Testis (tissue), 2 donors: ENCODE measurements at regions not wholly inside any gene's neighbourhood (a gene's known extent, or its start where the extent isn't known, plus 50 kb on each side); places are given as distances from the start of the nearest gene placed in this dataset.

ENCODE experiments used
- POLR2A ChIP-seq: fragments of 450-650 bp; IDR thresholded peaks from one replicate; pipeline ENCODE4 v1.6.1; 2017; ENCODE audit warnings: antibody characterized with exemption, mild to moderate bottlenecking, moderate library complexity
- TF ChIP-seq, protein P1 (sequence below), 3 experiments: fragments of 450-650 bp in 2 of 3; fragments of 200-600 bp in 1 of 3; sonication (generic) in 1 of 3; IDR thresholded peaks; one replicate each; pipeline ENCODE4 v1.5.1; 2016 to 2019; ENCODE audit warnings: antibody characterized with exemption in 3 of 3, mild to moderate bottlenecking in 2 of 3, moderate library complexity in 1 of 3

DNA sequence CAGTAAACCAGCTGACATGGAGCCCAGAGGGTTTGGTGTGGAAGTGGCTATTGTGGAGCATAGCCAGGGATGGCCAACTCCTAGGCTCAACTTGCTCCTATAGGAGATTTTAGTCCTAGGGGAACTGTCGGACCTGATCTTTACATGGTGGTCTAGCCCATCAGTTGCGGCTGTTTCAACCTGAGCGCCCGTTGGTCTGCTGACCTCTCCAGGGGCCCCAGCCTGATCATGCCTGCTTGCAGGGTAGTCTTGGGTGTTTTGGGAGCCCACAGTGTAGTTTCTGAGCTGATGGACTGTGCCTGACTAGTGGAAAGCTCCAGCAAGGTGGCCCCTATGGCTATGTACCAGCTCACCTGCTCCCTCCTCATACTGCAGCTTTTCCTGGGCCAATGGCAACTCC, 597.0 kb downstream of the IQCM start:
- TF ChIP-seq, protein P1, sequence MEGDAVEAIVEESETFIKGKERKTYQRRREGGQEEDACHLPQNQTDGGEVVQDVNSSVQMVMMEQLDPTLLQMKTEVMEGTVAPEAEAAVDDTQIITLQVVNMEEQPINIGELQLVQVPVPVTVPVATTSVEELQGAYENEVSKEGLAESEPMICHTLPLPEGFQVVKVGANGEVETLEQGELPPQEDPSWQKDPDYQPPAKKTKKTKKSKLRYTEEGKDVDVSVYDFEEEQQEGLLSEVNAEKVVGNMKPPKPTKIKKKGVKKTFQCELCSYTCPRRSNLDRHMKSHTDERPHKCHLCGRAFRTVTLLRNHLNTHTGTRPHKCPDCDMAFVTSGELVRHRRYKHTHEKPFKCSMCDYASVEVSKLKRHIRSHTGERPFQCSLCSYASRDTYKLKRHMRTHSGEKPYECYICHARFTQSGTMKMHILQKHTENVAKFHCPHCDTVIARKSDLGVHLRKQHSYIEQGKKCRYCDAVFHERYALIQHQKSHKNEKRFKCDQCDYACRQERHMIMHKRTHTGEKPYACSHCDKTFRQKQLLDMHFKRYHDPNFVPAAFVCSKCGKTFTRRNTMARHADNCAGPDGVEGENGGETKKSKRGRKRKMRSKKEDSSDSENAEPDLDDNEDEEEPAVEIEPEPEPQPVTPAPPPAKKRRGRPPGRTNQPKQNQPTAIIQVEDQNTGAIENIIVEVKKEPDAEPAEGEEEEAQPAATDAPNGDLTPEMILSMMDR (IDR thresholded peaks at IDR 0.05) = no peak
- no peak for TF ChIP-seq POLR2A
